HL-60 (cell line): ENCODE measurements at regions not wholly inside any gene's neighbourhood (a gene's known extent, or its start where the extent isn't known, plus 50 kb on each side); places are given as distances from the start of the nearest gene placed in this dataset.

Experiments
- POLR2AphosphoS5 ChIP-seq: IDR thresholded peaks from 2 replicates; pipeline ENCODE4 v1.6.1; 2012; ENCODE audit warnings: low read depth
- TF ChIP-seq, protein P1 (sequence below): IDR thresholded peaks from one replicate; pipeline ENCODE4 v1.5.1; 2011; ENCODE audit warnings: low read length, control low read depth, inconsistent platforms; ENCODE audit not compliant: insufficient read depth

DNA sequence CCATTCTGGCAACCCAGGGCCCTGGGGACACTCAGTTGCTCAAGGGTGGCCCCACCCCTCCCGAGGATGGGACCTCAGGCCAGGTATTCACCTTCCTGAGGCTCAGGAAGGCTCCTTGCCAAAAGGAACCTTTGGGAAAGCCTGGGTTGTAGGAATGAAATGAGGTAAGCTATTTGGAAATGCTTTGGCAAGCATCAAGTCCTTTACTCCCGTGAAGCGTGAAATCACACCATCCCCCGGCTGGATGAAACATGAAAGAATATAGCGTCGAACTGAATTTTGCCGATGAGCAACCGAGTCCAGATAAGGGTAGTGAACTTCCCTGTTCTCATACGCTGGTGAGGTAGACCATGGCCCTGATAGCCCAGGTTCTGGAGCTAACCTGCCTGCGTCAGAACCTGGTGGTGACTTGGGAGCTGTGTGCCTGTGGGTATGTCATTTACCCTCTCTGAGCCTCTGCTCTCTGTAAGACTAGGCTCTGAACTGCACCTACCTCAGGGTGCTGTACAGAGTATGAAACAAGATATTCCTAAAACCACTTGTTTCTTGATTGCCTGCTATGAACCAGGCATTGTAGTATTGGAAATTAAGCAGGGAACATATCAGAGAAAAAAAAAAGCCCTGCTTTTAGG is 105.3 kb upstream of the BOD1 start:
- no peak for TF ChIP-seq POLR2AphosphoS5
- TF ChIP-seq, protein P1, sequence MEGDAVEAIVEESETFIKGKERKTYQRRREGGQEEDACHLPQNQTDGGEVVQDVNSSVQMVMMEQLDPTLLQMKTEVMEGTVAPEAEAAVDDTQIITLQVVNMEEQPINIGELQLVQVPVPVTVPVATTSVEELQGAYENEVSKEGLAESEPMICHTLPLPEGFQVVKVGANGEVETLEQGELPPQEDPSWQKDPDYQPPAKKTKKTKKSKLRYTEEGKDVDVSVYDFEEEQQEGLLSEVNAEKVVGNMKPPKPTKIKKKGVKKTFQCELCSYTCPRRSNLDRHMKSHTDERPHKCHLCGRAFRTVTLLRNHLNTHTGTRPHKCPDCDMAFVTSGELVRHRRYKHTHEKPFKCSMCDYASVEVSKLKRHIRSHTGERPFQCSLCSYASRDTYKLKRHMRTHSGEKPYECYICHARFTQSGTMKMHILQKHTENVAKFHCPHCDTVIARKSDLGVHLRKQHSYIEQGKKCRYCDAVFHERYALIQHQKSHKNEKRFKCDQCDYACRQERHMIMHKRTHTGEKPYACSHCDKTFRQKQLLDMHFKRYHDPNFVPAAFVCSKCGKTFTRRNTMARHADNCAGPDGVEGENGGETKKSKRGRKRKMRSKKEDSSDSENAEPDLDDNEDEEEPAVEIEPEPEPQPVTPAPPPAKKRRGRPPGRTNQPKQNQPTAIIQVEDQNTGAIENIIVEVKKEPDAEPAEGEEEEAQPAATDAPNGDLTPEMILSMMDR: no peak
